HepG2 (cell line): ENCODE measurements at regions not wholly inside any gene's neighbourhood (a gene's known extent, or its start where the extent isn't known, plus 50 kb on each side); places are given as distances from the start of the nearest gene placed in this dataset.

ENCODE experiments used
- ATAC-seq: fragments of 200-7000 bp; cut with Tn5 transposase; 3 replicates; pipeline ENCODE4 v1.9.1; 2020; ENCODE audit warnings: mild to moderate bottlenecking, moderate library complexity
- BruUV-seq: library from RNA; stranded (reverse); fragments of 400-500 nt; replicated peaks from 2 replicates; lab custom pipeline; 2021; lab: Mats Ljungman, UMichigan
- CTCF ChIA-PET: fragments of 300-600 bp; formaldehyde crosslinking; extraction: SDS; loops from one replicate; lab custom pipeline; 2021; ENCODE audit warnings: low total read pairs, inconsistent platforms, low intra/inter-chr PET ratio; lab: Yijun Ruan, JAX
- POLR2A ChIA-PET: fragments of 350-600 bp; sonication (Branson Sonifier 250); formaldehyde crosslinking; loops from one replicate; lab custom pipeline; 2020; ENCODE audit warnings: antibody characterized with exemption, inconsistent platforms; lab: Yijun Ruan, JAX
- DNase-seq: peaks from one replicate; pipeline ENCODE4 v3.0.0-alpha.2; 2015; ENCODE audit warnings: low spot score
- FAIRE-seq: peaks from 3 replicates; lab custom pipeline; 2011; peaks lifted over from hg19 to GRCh38; lab: Jason Lieb, UNC
- H2AFZ ChIP-seq: one replicate; pipeline ENCODE4 v1.6.1; 2011; ENCODE audit warnings: low read length, inconsistent platforms
- H3K27ac ChIP-seq: fragments of 300-600 bp; 3 replicates; pipeline ENCODE4 v1.8.0; 2011; ENCODE audit warnings: mixed run types, mild to moderate bottlenecking, mixed read lengths, low read length, inconsistent platforms; ENCODE audit not compliant: insufficient read depth; ENCODE audit errors: extremely low read length
- H3K27me3 ChIP-seq, 2 experiments: fragments of 200-600 bp in 1 of 2; 2 replicates in 1 of 2; 3 replicates in 1 of 2; pipeline versions ENCODE4 v1.6.0 to v1.8.0; 2011; ENCODE audit warnings: low read length in 2 of 2, mild to moderate bottlenecking in 2 of 2, moderate library complexity in 2 of 2, inconsistent platforms in 1 of 2; ENCODE audit not compliant: insufficient read depth in 2 of 2, control insufficient read depth in 1 of 2
- H3K36me3 ChIP-seq, 2 experiments: fragments of 200-600 bp in 1 of 2; replicated peaks in 1 of 2; 2 replicates in 1 of 2; 3 replicates in 1 of 2; pipeline versions ENCODE4 v1.5.1 to v1.8.0; 2011; ENCODE audit warnings: low read length in 2 of 2, inconsistent platforms in 1 of 2; ENCODE audit not compliant: insufficient read depth in 2 of 2, control insufficient read depth in 1 of 2
- H3K4me1 ChIP-seq: 2 replicates; pipeline ENCODE4 v1.5.1; 2012; ENCODE audit warnings: low read length, inconsistent platforms; ENCODE audit not compliant: insufficient read depth
- H3K4me2 ChIP-seq: 2 replicates; pipeline ENCODE4 v1.6.0; 2011; ENCODE audit warnings: low read depth, low read length, inconsistent platforms
- H3K4me3 ChIP-seq, 3 experiments: fragments of 200-600 bp in 1 of 3; sonication (generic), shearing (Covaris generic) in 1 of 3; replicated peaks in 1 of 3; 2 replicates each; pipeline ENCODE4 v1.5.1; 2011 to 2016; ENCODE audit warnings: low read length in 3 of 3, inconsistent platforms in 2 of 3, low read depth in 2 of 3, mild to moderate bottlenecking in 2 of 3, control low read depth in 1 of 3, mixed read lengths in 1 of 3; ENCODE audit not compliant: insufficient read depth in 1 of 3
- H3K79me2 ChIP-seq: one replicate; pipeline ENCODE4 v1.6.1; 2011; ENCODE audit warnings: low read length, inconsistent platforms; ENCODE audit not compliant: insufficient read depth
- H3K9ac ChIP-seq: 2 replicates; pipeline ENCODE4 v1.6.0; 2011; ENCODE audit warnings: mild to moderate bottlenecking, low read depth, low read length, inconsistent platforms; ENCODE audit not compliant: insufficient read depth
- H3K9me3 ChIP-seq: 2 replicates; pipeline ENCODE4 v1.5.1; 2012; ENCODE audit warnings: mild to moderate bottlenecking, low read length
- H4K20me1 ChIP-seq: 2 replicates; pipeline ENCODE4 v1.6.0; 2011; ENCODE audit warnings: inconsistent platforms, mild to moderate bottlenecking, low read length, moderate library complexity; ENCODE audit not compliant: insufficient read depth
- BCL6 ChIP-seq: IDR thresholded peaks from 2 replicates; pipeline ENCODE4 v1.6.1; 2016; ENCODE audit warnings: missing genetic modification reagents, missing compliant biosample characterization
- CAMTA2 ChIP-seq: sonication (generic); formaldehyde crosslinking; IDR thresholded peaks from 2 replicates; pipeline ENCODE4 v1.4.0; 2020; ENCODE audit warnings: mild to moderate bottlenecking, missing genetic modification reagents, borderline replicate concordance
- CHD2 ChIP-seq: IDR thresholded peaks from 2 replicates; pipeline ENCODE4 v1.6.1; 2011; ENCODE audit warnings: low read depth, low read length, improper control_type of control experiment
- CREM ChIP-seq, 2 experiments: sonication (generic) in 1 of 2; formaldehyde crosslinking in 1 of 2; IDR thresholded peaks; 2 replicates each; pipeline versions ENCODE4 v1.4.0 to v1.6.1; 2016 to 2020; ENCODE audit warnings: antibody characterized with exemption in 1 of 2, mild to moderate bottlenecking in 1 of 2, missing genetic modification reagents in 1 of 2
- ESRRA ChIP-seq: sonication (generic); formaldehyde crosslinking; IDR thresholded peaks from 2 replicates; pipeline ENCODE4 v1.5.1; 2020; ENCODE audit warnings: mild to moderate bottlenecking, low read depth, missing genetic modification reagents
- FIP1L1 ChIP-seq: fragments of 200-400 bp; formaldehyde crosslinking; IDR thresholded peaks from 2 replicates; pipeline ENCODE4 v1.6.1; 2018; ENCODE audit warnings: low read depth, mild to moderate bottlenecking, low read length, moderate library complexity, borderline replicate concordance; ENCODE audit not compliant: insufficient read depth
- KLF6 ChIP-seq: IDR thresholded peaks from 2 replicates; pipeline ENCODE4 v1.8.0; 2016; ENCODE audit warnings: missing biosample characterization, missing genetic modification reagents
- NCOA2 ChIP-seq: sonication (generic); formaldehyde crosslinking; IDR thresholded peaks from 2 replicates; pipeline ENCODE4 v1.8.0; 2022; ENCODE audit warnings: inconsistent platforms
- NFYC ChIP-seq: IDR thresholded peaks from 2 replicates; pipeline ENCODE4 v1.6.1; 2016; ENCODE audit warnings: missing genetic modification reagents, missing compliant biosample characterization
- NR1H2 ChIP-seq: sonication (generic); formaldehyde crosslinking; IDR thresholded peaks from 2 replicates; pipeline ENCODE4 v1.8.1; 2022; ENCODE audit warnings: low read depth, missing genetic modification reagents, borderline replicate concordance
- ONECUT2 ChIP-seq: sonication (generic); formaldehyde crosslinking; IDR thresholded peaks from 2 replicates; pipeline ENCODE4 v1.4.0; 2020; ENCODE audit warnings: missing genetic modification reagents
- PHF8 ChIP-seq: sonication (generic); formaldehyde crosslinking; IDR thresholded peaks from 2 replicates; pipeline ENCODE4 v1.5.0; 2020; ENCODE audit warnings: missing genetic modification reagents
- REPIN1 ChIP-seq: sonication (generic); formaldehyde crosslinking; IDR thresholded peaks from 2 replicates; pipeline ENCODE4 v1.8.0; 2022; ENCODE audit warnings: missing genetic modification reagents, low read depth, mild to moderate bottlenecking, borderline replicate concordance
- REXO4 ChIP-seq: sonication (generic); formaldehyde crosslinking; IDR thresholded peaks from 2 replicates; pipeline ENCODE4 v1.8.0; 2022; ENCODE audit warnings: missing genetic modification reagents, mild to moderate bottlenecking, borderline replicate concordance
- SIX4 ChIP-seq: sonication (generic); formaldehyde crosslinking; IDR thresholded peaks from 2 replicates; pipeline ENCODE4 v1.4.0; 2020; ENCODE audit warnings: missing genetic modification reagents
- SOX5 ChIP-seq: IDR thresholded peaks from 2 replicates; pipeline ENCODE4 v1.6.1; 2016; ENCODE audit warnings: borderline replicate concordance
- SOX6 ChIP-seq, 2 experiments: fragments of 450-650 bp in 1 of 2; sonication (generic) in 1 of 2; formaldehyde crosslinking in 1 of 2; IDR thresholded peaks; 2 replicates each; pipeline versions ENCODE4 v1.4.0 to v1.6.1; 2017 to 2020; ENCODE audit warnings: antibody characterized with exemption in 1 of 2, mild to moderate bottlenecking in 1 of 2, missing genetic modification reagents in 1 of 2
- TBX2 ChIP-seq: sonication (generic); formaldehyde crosslinking; IDR thresholded peaks from 2 replicates; pipeline ENCODE4 v1.5.0; 2020; ENCODE audit warnings: missing genetic modification reagents, mild to moderate bottlenecking, borderline replicate concordance
- TGIF2 ChIP-seq: IDR thresholded peaks from 2 replicates; pipeline ENCODE4 v1.6.1; 2016; ENCODE audit warnings: control low read depth, missing compliant biosample characterization
- THAP11 ChIP-seq: IDR thresholded peaks from 2 replicates; pipeline ENCODE4 v1.6.1; 2016; ENCODE audit warnings: missing biosample characterization, missing genetic modification reagents
- WGBS: methylation state at CpG from one replicate; pipeline ENCODE4 v1.1.6; 2017; ENCODE audit warnings: low lambda C conversion rate; 5-methylcytosine and 5-hydroxymethylcytosine counted together
- in situ Hi-C: cut with HindIII; loops from 2 replicates; pipeline ENCODE4 v1.10.0; 2017; ENCODE audit warnings: low pct_unique_long_range_greater_than_20kb; ENCODE audit not compliant: extremely low pct_ligation_motif_present
- intact Hi-C: fragments of 100-400 bp; cut with micrococcal nuclease; formaldehyde crosslinking; loops from one replicate; pipeline ENCODE4 v1.10.0; 2022; ENCODE audit not compliant: unreplicated experiment
- TF ChIP-seq, protein P1 (sequence below): sonication (generic); formaldehyde crosslinking; IDR thresholded peaks from 2 replicates; pipeline ENCODE4 v1.4.0; 2020; ENCODE audit warnings: missing genetic modification reagents

DNA sequence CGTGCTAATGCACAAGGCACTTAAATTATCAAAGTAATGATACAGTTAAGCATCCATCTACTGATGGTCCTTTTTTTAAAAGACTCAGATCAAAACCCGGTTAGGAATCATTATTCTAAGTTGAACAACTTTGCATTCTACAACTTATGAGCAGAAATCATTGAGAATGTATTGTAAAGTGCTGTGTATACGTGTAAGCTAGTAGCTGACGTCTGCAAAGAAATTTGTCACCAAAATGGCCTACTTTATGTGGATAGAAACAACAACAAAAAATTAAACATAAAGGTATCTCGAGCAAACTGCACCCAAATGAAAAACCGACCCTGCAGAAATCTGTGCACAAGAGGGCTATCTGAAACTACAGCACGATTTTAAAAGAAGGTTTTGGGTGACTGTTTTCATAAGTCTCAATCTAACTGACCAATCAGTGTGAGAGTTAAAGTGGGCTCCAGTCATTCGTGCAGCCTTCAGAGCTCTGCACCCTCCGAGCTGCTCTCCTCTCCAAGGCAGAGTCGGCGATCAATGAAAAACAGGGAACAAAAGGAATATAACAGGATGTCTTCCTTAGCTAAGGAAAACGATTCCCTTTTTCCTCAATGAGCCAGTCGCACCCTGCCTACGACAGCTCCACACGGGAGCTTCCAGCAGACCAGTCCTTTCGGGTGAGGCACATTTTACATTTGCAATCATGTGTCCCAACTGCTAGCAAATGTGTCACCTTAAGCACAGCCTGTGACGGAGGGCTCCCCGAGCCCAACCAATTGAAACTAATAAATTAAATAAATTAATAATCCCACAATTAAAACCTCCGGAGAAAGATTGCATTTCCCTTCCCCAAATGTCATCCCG is 200.7 kb upstream of the FOXN3 start (continued):
- TF ChIP-seq ESRRA (no peak), SOX6 (IDR thresholded peaks at IDR 0.05) (no peak), SOX6 (CRISPR knock-in tag; IDR thresholded peaks at IDR 0.05) (peak; percentile 13; the same call in 1 of the 2 replicates), PHF8 (CRISPR knock-in tag) (peak; percentile 45), THAP11 (CRISPR knock-in tag) (0 out of 2 replicates have a peak, but pooled peaks have one; percentile 13), SOX5 (no peak), CAMTA2 (0 out of 2 replicates have a peak, but pooled peaks have one; percentile 27)
- TF ChIP-seq, protein P1, sequence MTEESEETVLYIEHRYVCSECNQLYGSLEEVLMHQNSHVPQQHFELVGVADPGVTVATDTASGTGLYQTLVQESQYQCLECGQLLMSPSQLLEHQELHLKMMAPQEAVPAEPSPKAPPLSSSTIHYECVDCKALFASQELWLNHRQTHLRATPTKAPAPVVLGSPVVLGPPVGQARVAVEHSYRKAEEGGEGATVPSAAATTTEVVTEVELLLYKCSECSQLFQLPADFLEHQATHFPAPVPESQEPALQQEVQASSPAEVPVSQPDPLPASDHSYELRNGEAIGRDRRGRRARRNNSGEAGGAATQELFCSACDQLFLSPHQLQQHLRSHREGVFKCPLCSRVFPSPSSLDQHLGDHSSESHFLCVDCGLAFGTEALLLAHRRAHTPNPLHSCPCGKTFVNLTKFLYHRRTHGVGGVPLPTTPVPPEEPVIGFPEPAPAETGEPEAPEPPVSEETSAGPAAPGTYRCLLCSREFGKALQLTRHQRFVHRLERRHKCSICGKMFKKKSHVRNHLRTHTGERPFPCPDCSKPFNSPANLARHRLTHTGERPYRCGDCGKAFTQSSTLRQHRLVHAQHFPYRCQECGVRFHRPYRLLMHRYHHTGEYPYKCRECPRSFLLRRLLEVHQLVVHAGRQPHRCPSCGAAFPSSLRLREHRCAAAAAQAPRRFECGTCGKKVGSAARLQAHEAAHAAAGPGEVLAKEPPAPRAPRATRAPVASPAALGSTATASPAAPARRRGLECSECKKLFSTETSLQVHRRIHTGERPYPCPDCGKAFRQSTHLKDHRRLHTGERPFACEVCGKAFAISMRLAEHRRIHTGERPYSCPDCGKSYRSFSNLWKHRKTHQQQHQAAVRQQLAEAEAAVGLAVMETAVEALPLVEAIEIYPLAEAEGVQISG = peak; percentile 36; the same call in 1 of the 2 replicates

DNA sequence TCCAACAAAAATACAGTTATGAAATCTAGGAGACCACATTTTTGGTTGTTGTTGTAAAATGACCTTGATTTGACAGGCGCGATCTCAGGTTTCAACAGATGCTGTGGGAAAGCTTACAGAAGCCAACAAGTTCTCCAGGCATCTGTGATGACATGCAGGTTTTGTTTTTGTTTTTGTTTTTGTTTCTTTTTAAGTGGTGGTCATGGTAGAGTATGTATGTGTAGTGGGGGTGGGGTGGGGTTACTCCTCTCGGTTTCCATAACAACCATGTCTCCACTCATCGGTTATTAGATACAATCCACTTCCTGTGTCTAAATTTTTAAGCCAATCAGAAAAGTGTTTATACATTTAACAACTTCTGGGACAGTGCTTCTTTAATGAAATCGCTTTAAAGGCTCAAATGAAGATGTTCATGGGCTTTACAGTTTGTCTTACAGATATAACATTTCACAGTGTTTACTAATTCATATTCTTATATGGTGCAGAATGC is 199.9 kb upstream of the FOXN3 start:
- Histone ChIP-seq H3K79me2 (peaks cover 51% of the 10 kb centered on the region), H4K20me1 (0 out of 2 replicates have a peak, but pooled peaks cover 6% of the 10 kb centered on the region), H3K36me3 (no peaks in the 10 kb centered on the region), H3K9me3 (no peaks in the 10 kb centered on the region), H2AFZ (no peak overlapping the region), H3K4me3 (peak overlapping the region; percentile 79 to 92 (median 80); a peak in 5 of 6 replicates), H3K4me1 (peaks cover 63% of the 10 kb centered on the region), H3K9ac (0 out of 2 replicates have a peak overlapping the region, but pooled peaks have one; percentile 19), H3K27me3 (no peaks in the 10 kb centered on the region; a peak in 1 of 5 replicates), H3K27ac (peak overlapping the region; percentile 65), H3K4me2 (peak overlapping the region; percentile 89)
- intact Hi-C loops = loop anchor here (5.0 to 10.0 kb wide), 3 partner anchors 158 to 298 kb away; partner anchors contain the start of gene FOXN3
- no peak for FAIRE-seq
- CTCF ChIA-PET = no interaction called here
- TSS peak; percentile 33 for BruUV-seq
- POLR2A ChIA-PET = interaction anchor here (1.0 kb wide), 1 partner anchor 157 kb away, joined by 3 read pairs; no protein-coding TSS in a partner anchor
- DNase-seq = peak; percentile 18
- in situ Hi-C loops = no loop called here
- WGBS = 12% methylated on average over 5 of the region's 5 CpGs
- no peak for ATAC-seq
- TF ChIP-seq NFYC (CRISPR knock-in tag) = 0 out of 2 replicates have a peak, but pooled peaks have one; percentile 16
- TF ChIP-seq NCOA2 = 0 out of 2 replicates have a peak, but pooled peaks have one; percentile 9
- 0 out of 2 replicates have a peak, but pooled peaks have one; percentile 22 for TF ChIP-seq TBX2 (CRISPR knock-in tag)
- no peak for TF ChIP-seq NR1H2 (CRISPR knock-in tag)
- no peak for TF ChIP-seq BCL6 (CRISPR knock-in tag)
- no peak for TF ChIP-seq REPIN1 (CRISPR knock-in tag)
- TF ChIP-seq CREM (IDR thresholded peaks at IDR 0.05) = peak; percentile 31; the same call in 1 of the 2 replicates
- no peak for TF ChIP-seq CREM (CRISPR knock-in tag; IDR thresholded peaks at IDR 0.05)
- no peak for TF ChIP-seq KLF6 (CRISPR knock-in tag)
- TF ChIP-seq CHD2 = no peak
- peak; percentile 80; the same call in 1 of the 2 replicates for TF ChIP-seq TGIF2 (CRISPR knock-in tag)
- TF ChIP-seq SIX4 = peak; percentile 59; the same call in 1 of the 2 replicates
- TF ChIP-seq ONECUT2 (CRISPR knock-in tag) = no peak
- no peak for TF ChIP-seq REXO4 (CRISPR knock-in tag)
- TF ChIP-seq FIP1L1 = no peak
